Inflammatory macrophage treated with lipopolysaccharide for 4 hours (primary cell): ENCODE measurements at regions not wholly inside any gene's neighbourhood (a gene's known extent, or its start where the extent isn't known, plus 50 kb on each side); places are given as distances from the start of the nearest gene placed in this dataset.

Experiments used
- DNase-seq: peaks from one replicate; pipeline ENCODE4 v3.0.0-alpha.2; 2020

- no peak for DNase-seq
Observed at GRCh38 chr16:11401161-11402050, 56.1 kb downstream of the RMI2 start.

- no peak for DNase-seq
Observed at GRCh38 chr16:11402051-11402744, 56.9 kb downstream of the RMI2 start.

DNA sequence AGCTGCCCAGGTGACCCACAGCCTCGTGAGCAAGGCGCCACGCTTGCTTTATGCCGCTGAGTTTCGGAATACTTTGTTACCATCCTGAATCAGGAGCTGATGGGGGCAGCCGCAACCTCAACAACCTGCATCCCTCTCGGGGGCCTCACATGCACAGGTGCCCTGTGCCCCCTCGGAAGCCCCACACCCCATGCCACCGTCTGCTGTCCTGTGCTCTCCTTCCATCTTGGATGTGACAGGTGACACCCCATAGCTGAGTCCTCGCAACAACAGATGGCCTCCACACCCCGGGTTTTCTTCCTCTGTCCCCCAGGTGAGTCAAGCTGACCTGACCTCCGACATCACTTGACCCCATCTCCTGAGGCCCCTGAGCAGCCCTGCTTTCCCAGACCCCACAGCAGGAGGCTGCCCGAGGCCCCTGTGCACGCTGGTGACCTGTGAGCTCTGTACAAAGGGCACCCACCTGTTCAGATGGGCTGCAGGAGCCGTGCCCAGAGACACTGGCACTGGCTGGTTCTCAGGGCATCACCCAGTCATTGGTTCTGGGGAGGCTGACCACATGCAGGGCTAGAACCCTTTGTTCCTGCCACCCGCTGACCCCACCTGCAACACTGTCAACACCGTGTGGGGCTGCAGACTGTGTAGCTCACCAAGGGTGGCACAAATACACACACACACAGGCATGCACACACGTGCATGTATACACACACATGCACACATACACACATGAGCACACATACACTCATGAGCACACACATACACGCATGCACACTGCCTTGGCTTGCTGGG, 57.7 kb downstream of the RMI2 start:
- DNase-seq, result no peak

- DNase-seq, result no peak
Observed at GRCh38 chr16:11403534-11403795, 58.2 kb downstream of the RMI2 start.

DNA sequence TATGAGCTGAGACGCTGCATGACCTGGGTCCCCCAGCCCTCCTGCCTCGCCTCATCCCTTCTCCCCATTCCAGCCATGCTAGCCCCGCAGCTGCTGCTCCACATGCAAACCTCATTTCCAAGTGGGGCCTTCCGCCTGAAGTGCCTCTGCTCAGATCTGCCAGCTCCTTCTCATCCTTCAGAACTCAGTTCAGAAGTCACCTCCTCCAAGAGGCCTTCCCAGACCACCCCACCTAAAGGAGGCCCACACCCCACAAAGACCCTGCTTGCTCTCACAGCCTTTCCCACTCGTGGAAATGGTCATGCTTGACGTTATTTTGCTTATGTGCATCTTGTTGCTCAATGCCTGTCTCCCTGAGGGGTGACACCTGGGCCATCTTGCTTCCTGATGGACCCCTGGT, 58.7 kb downstream of the RMI2 start:
- no peak for DNase-seq

DNA sequence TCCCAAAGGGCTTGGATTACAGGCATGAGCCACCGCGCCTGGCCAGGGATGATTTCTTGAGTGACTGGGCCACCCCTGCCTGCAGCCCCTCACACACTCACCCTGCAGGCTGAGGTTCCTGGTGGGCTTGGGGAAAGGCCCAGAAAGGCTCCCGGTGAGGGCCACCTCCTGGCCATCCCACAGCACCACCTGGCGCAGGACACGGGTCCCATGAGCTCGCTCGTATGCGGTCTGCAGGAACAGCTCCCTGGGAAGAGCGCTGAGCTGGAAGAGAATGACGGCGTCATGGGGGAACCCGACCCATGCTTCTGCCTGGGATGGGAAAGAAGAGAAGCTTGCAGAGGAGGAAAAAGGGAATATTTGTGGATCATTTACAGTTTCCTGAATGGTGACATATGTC, 59.3 kb downstream of the RMI2 start:
- no peak for DNase-seq

DNA sequence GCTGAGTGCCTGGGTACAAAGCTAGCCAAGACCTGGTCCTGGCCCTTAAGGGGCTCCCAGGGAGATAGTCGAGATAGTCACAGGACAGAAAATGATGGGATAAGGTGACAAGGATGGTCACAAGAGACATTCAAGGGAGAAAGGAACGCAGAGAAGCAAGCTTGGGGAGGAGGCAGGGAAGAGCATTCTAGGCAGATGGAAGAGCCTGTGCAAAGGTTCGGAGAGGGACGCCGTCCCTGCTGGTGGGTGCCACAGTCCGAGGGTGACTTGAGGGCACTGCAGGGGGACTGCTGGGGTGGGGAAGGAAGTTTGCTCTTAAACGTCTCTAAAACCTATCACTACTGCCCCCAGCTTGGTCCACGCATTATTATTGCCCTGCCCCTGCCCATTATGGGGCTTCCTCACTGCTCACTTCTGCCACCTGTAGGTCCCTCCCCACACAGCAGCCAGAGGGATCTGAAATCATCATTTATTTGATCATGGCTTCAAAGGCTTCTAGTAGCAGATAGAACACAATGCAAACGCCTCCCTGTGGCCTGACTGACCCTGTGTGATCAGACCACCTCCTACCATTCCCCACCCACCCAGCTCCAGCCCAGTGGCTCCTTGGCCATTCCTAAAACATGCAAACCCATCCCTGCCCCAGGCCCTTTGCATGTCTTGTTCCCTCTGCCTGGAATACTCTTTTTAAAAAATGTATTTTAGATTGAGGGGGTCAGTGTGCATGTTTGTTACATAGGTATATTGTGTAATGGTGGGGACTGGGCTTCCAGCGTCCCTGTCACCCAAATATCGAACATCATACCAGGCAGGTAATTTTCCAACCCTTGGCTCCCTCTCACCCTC, 60.3 kb downstream of the RMI2 start:
- DNase-seq, result peak; percentile 42

DNA sequence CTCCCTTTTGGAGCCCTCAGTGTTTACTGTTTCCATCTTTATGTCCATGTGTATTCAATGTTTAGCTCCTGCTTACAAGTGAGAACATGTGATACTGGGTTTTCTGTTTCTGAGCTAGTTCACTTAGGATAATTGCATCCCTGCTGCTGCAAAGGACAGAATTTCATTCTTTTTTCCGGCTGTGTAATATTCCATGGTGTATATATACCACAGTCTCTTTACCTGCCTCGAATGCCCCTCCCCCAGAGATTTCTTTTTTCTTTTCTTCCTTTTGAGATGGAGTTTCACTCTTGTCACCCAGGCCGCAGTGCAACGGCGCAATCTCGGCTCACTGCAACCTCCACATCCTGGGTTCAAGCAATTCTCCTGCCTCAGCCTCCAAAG, 60.9 kb downstream of the RMI2 start:
- no peak for DNase-seq

DNA sequence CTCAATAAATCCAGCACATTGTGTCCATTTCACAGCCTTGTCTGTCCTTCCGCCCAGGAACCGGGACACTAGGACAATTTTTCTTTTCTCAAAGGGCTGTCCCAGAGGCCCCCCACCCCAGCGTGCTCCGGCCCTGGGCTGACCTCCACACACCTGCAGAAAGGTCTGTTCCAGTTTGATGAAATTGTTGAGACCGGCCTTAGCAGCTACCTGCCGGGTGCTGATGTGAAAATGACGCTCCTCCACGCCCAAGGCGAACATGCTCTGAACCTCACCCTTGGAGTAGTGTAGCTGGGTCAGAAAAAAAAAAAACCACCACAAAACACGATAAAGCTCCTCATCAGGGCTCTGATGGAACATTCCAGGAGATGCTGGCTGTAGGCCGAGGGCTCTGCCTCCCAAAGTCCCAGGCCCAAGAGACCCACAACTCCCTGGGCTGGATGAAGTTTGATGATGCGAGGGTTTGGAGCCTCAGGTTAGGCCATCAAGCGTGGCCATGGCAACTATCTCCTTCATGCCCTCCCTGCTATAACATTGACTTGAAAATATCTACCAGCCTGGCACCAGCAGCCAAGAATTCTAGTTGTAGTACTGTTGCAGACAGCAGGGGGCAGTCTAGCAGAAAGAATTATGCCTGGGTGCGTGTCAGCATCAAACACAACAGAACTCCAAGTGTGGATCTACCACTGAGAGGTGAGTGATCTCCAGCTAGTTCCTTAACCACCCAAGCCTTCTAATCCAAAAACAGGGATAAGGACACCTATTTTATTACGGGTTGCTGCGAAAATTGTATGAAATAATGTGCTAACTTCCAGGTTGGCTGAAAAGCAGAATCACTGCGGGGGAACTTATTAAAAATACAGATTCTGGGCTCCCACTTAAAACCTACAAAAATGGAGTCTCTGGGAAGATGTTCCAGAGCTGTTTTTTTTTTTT, 62.1 kb downstream of the RMI2 start:
- peak; percentile 66 for DNase-seq

GRCh38 chr16:11408216-11408615, 63.0 kb downstream of the RMI2 start:
- DNase-seq, result no peak

DNA sequence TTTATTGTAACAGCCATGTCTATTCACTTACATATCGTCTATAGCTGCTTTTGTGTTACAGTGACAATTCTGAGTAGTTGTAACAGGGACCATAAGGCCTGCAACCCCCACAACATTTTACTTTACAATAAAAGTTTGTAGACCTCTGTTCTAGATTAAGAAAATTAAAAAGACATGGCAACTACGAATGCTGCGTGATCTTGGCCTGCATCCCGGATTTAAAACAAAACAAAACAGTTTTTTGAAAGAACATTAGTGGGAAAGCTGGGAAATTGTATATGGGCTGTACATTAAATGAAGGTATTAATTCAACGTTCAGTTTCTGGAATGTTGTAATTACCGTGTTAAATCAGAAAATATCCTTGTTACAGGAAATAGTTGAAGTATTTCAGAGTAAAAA, 64.1 kb downstream of the RMI2 start:
- no peak for DNase-seq

GRCh38 chr16:11410376-11411058, 65.3 kb downstream of the RMI2 start:
- peak; percentile 82 for DNase-seq

DNA sequence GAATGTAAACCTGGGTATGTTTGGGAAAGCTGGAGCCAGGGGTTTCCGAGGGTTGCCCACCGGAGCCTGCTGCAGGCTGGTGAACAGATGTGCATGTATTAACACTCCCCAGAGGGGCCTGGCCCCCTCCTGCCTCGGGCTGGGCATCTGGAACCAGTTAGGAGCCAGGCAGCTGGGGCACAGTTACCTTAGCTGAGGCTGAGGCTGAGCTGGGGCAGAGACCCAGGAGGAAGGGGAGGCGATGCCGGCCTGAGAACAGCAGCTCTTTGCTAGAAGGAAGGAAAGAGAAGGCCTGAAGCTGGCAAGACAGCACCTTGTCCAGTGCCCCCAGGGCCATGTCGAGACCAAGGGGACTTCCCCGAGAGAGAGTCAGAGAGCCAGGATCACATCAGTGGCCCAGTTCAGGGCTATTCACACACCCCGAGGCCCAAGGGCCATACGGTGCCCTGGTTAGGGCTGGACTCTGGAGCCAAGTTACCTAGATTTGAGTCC, 65.8 kb downstream of the RMI2 start:
- DNase-seq, result no peak

- no peak for DNase-seq
Observed at GRCh38 chr16:11412175-11412904, 67.1 kb downstream of the RMI2 start.

DNA sequence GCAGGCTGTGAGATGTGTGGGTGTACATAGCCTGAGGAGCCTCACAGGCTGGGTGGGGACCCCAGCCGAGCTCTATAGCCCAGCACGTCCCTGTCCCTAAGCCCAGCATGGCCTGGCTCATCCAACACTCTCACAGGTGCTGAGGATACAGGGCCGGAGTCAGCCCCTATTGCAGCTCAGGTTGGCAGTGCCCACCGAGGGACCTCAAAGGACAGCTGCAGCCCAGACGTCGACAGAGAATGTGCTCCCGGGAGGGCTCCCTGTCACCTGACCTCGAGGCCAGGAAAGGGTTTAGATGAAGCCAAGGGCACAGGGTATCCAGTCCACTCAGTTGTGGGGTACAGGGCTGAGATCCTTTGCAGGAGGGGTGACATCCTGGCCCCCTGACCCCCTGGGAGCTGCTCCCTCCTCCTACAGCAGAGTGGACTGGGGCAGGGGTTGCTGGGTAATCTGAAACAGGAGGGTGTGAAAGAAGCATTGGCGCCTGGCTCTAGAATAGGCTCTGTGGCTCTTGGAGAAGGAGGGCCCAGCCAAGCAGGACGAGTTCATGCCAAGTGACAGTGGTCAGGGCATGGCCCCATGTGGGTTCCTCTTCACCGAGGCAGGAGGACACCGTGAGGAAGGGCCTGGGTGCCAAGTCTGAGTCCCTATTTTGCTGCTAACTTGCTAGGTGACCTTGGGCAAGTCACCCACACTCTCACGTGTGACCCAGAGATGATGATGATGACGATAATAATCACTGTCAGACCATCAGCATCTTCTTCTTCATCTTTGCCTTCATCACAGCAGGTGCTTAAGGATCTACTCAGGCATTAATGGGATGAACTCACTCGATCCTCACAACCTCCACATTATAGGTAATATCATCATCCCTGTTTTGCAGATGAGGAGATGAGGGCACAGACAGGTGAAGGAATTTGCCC, 68.0 kb downstream of the RMI2 start:
- no peak for DNase-seq

GRCh38 chr16:11413907-11414595, 68.8 kb downstream of the RMI2 start:
- no peak for DNase-seq

GRCh38 chr16:11414815-11415775, 69.8 kb downstream of the RMI2 start:
- DNase-seq, result no peak
